HEK293 (cell line): ENCODE measurements at regions not wholly inside any gene's neighbourhood (a gene's known extent, or its start where the extent isn't known, plus 50 kb on each side); places are given as distances from the start of the nearest gene placed in this dataset.

Experiments
- CTCF ChIA-PET: fragments of 350-600 bp; formaldehyde crosslinking; extraction: SDS; loops from one replicate; lab custom pipeline; 2021; ENCODE audit warnings: antibody characterized with exemption; lab: Yijun Ruan, JAX
- POLR2A ChIA-PET: fragments of 300-600 bp; formaldehyde crosslinking; extraction: SDS; loops from one replicate; lab custom pipeline; 2020; ENCODE audit warnings: antibody characterized with exemption, inconsistent platforms; lab: Yijun Ruan, JAX
- H3K27ac ChIP-seq: fragments of 200-500 bp; sonication (Bioruptor generic); 2 replicates; pipeline ENCODE4 v1.5.1; 2014; ENCODE audit warnings: low read depth, low read length, control low read depth, inconsistent platforms; ENCODE audit errors: extremely low read depth
- H3K36me3 ChIP-seq, 2 experiments: fragments of 200-500 bp in 1 of 2; sonication (Bioruptor generic) in 1 of 2; 1 replicate in 1 of 2; 2 replicates in 1 of 2; pipeline ENCODE4 v1.5.1; 2014 to 2017; ENCODE audit warnings: inconsistent platforms in 2 of 2, low read length in 2 of 2; ENCODE audit not compliant: control insufficient read depth in 2 of 2, insufficient read depth in 1 of 2
- H3K4me1 ChIP-seq: fragments of 200-500 bp; sonication (Bioruptor generic); 2 replicates; pipeline ENCODE4 v1.5.1; 2014; ENCODE audit warnings: mild to moderate bottlenecking, low read length, inconsistent platforms; ENCODE audit not compliant: control insufficient read depth, insufficient read depth
- H3K4me3 ChIP-seq: 2 replicates; pipeline ENCODE4 v1.5.1; 2011; ENCODE audit warnings: low read depth, mild to moderate bottlenecking, control low read depth, low read length, moderate library complexity
- H3K9me3 ChIP-seq: fragments of 200-500 bp; sonication (Bioruptor generic); 2 replicates; pipeline ENCODE4 v1.5.1; 2014; ENCODE audit warnings: low read depth, low read length, inconsistent platforms; ENCODE audit not compliant: control insufficient read depth, insufficient read depth
- ELK4 ChIP-seq: IDR thresholded peaks from 2 replicates; pipeline ENCODE4 v1.6.1; 2011; ENCODE audit warnings: mild to moderate bottlenecking, low read depth, low read length, borderline replicate concordance
- GFI1B ChIP-seq: fragments of 450-650 bp; formaldehyde crosslinking; IDR thresholded peaks from 2 replicates; pipeline ENCODE4 v1.5.1; 2016; ENCODE audit warnings: missing biosample characterization, missing genetic modification characterization
- PRDM1 ChIP-seq: fragments of 450-650 bp; formaldehyde crosslinking; IDR thresholded peaks from 2 replicates; pipeline ENCODE4; 2016; ENCODE audit warnings: missing biosample characterization, missing genetic modification characterization
- PRDM6 ChIP-seq: fragments of 450-650 bp; formaldehyde crosslinking; IDR thresholded peaks from 2 replicates; pipeline ENCODE4 v1.5.1; 2017; ENCODE audit warnings: missing biosample characterization, missing genetic modification characterization
- SP7 ChIP-seq: fragments of 450-650 bp; formaldehyde crosslinking; IDR thresholded peaks from 2 replicates; pipeline ENCODE4 v1.5.1; 2016; ENCODE audit warnings: missing biosample characterization, missing genetic modification characterization
- ZBTB1 ChIP-seq: fragments of 450-650 bp; formaldehyde crosslinking; IDR thresholded peaks from 2 replicates; pipeline ENCODE4 v1.5.1; 2016; ENCODE audit warnings: missing biosample characterization, missing genetic modification characterization
- ZBTB11 ChIP-seq: fragments of 450-650 bp; formaldehyde crosslinking; conservative IDR thresholded peaks from 2 replicates; pipeline ENCODE4 v1.5.1; 2016; ENCODE audit warnings: low read depth, missing biosample characterization, missing genetic modification characterization
- ZBTB20 ChIP-seq: fragments of 450-650 bp; formaldehyde crosslinking; IDR thresholded peaks from 2 replicates; pipeline ENCODE4 v1.5.1; 2016; ENCODE audit warnings: missing biosample characterization, missing genetic modification characterization
- ZBTB48 ChIP-seq: fragments of 450-650 bp; formaldehyde crosslinking; IDR thresholded peaks from 2 replicates; pipeline ENCODE4 v1.5.1; 2016; ENCODE audit warnings: missing biosample characterization, missing genetic modification characterization
- ZFP37 ChIP-seq: fragments of 450-650 bp; formaldehyde crosslinking; IDR thresholded peaks from 2 replicates; pipeline ENCODE4 v1.5.1; 2016; ENCODE audit warnings: missing biosample characterization, missing genetic modification characterization
- ZNF239 ChIP-seq: fragments of 450-650 bp; formaldehyde crosslinking; IDR thresholded peaks from 2 replicates; pipeline ENCODE4 v1.5.1; 2016; ENCODE audit warnings: missing biosample characterization, missing genetic modification characterization
- ZNF280D ChIP-seq: fragments of 450-650 bp; formaldehyde crosslinking; IDR thresholded peaks from 2 replicates; pipeline ENCODE4 v1.5.1; 2016; ENCODE audit warnings: missing biosample characterization, missing genetic modification characterization
- ZNF362 ChIP-seq: fragments of 450-650 bp; formaldehyde crosslinking; IDR thresholded peaks from 2 replicates; pipeline ENCODE4 v1.5.1; 2016; ENCODE audit warnings: missing biosample characterization, missing genetic modification characterization
- ZNF404 ChIP-seq: fragments of 450-650 bp; formaldehyde crosslinking; IDR thresholded peaks from 2 replicates; pipeline ENCODE4 v1.5.1; 2017; ENCODE audit warnings: missing biosample characterization, missing genetic modification characterization
- ZNF426 ChIP-seq: fragments of 450-650 bp; formaldehyde crosslinking; IDR thresholded peaks from 2 replicates; pipeline ENCODE4 v1.5.1; 2017; ENCODE audit warnings: missing biosample characterization, missing genetic modification characterization, mild to moderate bottlenecking, inconsistent platforms, moderate library complexity
- ZNF529 ChIP-seq: fragments of 450-650 bp; formaldehyde crosslinking; IDR thresholded peaks from 2 replicates; pipeline ENCODE4 v1.5.1; 2017; ENCODE audit warnings: missing genetic modification characterization, missing biosample characterization; ENCODE audit not compliant: insufficient replicate concordance
- ZNF660 ChIP-seq: fragments of 450-650 bp; IDR thresholded peaks from 2 replicates; pipeline ENCODE4 v1.5.1; 2018; ENCODE audit warnings: missing biosample characterization, mild to moderate bottlenecking, missing genetic modification characterization
- ZNF707 ChIP-seq: fragments of 450-650 bp; formaldehyde crosslinking; IDR thresholded peaks from 2 replicates; pipeline ENCODE4 v1.5.1; 2016; ENCODE audit warnings: missing biosample characterization, missing genetic modification characterization

- TF ChIP-seq PRDM6 (tag by site-specific recombination) (no peak), GFI1B (tag by site-specific recombination) (no peak)
These were observed 74.7 kb upstream of the MYT1L start (continued) for GRCh38 chr2:2405780-2406179.

- CTCF ChIA-PET: interaction anchor here (0.5 kb wide), 1 partner anchor 54 kb away, joined by 6 read pairs; no protein-coding TSS in a partner anchor
- no peaks in the 10 kb centered on the region for H3K36me3 ChIP-seq
These were observed 69.4 kb upstream of the MYT1L start for GRCh38 chr2:2400286-2401038.

More at GRCh38 chr2:2400286-2401038, 69.4 kb upstream of the MYT1L start:
- Histone ChIP-seq H3K27ac (no peak overlapping the region), H3K4me1 (no peaks in the 10 kb centered on the region), H3K4me3 (no peak overlapping the region), H3K9me3 (no peaks in the 10 kb centered on the region)
- no peak for TF ChIP-seq ZNF362
- TF ChIP-seq ZNF707: no peak
- TF ChIP-seq PRDM1 (tag by site-specific recombination): no peak
- no peak for TF ChIP-seq ZNF404 (tag by site-specific recombination)
- TF ChIP-seq SP7: no peak
- no peak for TF ChIP-seq ZNF529
- no peak for TF ChIP-seq ZBTB1
- TF ChIP-seq ZNF426 (tag by site-specific recombination): no peak
- no peak for TF ChIP-seq ZBTB48
- TF ChIP-seq ZBTB20 (tag by site-specific recombination): no peak
- TF ChIP-seq ELK4: no peak
- TF ChIP-seq ZNF239 (tag by site-specific recombination): no peak
- TF ChIP-seq ZBTB11 (tag by site-specific recombination): no peak
- no peak for TF ChIP-seq ZFP37 (tag by site-specific recombination)
- no peak for TF ChIP-seq ZNF660 (tag by site-specific recombination)
- TF ChIP-seq ZNF280D (tag by site-specific recombination): no peak
- POLR2A ChIA-PET: no interaction called here
